IMR-90 (cell line): ENCODE measurements at regions not wholly inside any gene's neighbourhood (a gene's known extent, or its start where the extent isn't known, plus 50 kb on each side); places are given as distances from the start of the nearest gene placed in this dataset.

ENCODE experiments used
- ATAC-seq: fragments of 200-7000 bp; cut with Tn5 transposase; 2 replicates; pipeline ENCODE4 v1.9.1; 2020; ENCODE audit warnings: low read depth, mild to moderate bottlenecking, moderate library complexity
- BruUV-seq: library from RNA; stranded (reverse); fragments of 400-500 nt; replicated peaks from 2 replicates; lab custom pipeline; 2021; lab: Mats Ljungman, UMichigan
- CTCF ChIA-PET: fragments of 300-600 bp; formaldehyde crosslinking; extraction: SDS; loops from one replicate; lab custom pipeline; 2021; ENCODE audit warnings: antibody characterized with exemption; lab: Yijun Ruan, JAX
- POLR2A ChIA-PET: fragments of 300-600 bp; sonication (Branson Sonifier 250); formaldehyde crosslinking; loops from one replicate; lab custom pipeline; 2022; ENCODE audit warnings: antibody characterized with exemption; ENCODE audit not compliant: unreplicated experiment; lab: Charles Lee
- DNase-seq: peaks from one replicate; pipeline ENCODE4 v3.0.0; 2013
- H2AFZ ChIP-seq: replicated peaks from 2 replicates; pipeline ENCODE3; 2013; ENCODE audit warnings: low read length, mild to moderate bottlenecking; ENCODE audit not compliant: poor library complexity
- H2AK5ac ChIP-seq: 2 replicates; pipeline ENCODE4 v1.6.1; 2013; ENCODE audit warnings: low read depth, low read length, inconsistent platforms
- H2AK9ac ChIP-seq: replicated peaks from 2 replicates; pipeline ENCODE3; 2013; ENCODE audit warnings: mild to moderate bottlenecking, low read depth, low read length, moderate library complexity; ENCODE audit not compliant: poor library complexity
- H2BK120ac ChIP-seq: 2 replicates; pipeline ENCODE4 v1.6.1; 2013; ENCODE audit warnings: low read depth, low read length, inconsistent platforms
- H2BK15ac ChIP-seq: 3 replicates; pipeline ENCODE4 v1.6.1; 2013; ENCODE audit warnings: low read depth, low read length, inconsistent platforms
- H2BK20ac ChIP-seq: 2 replicates; pipeline ENCODE4 v1.6.1; 2013; ENCODE audit warnings: low read depth, mild to moderate bottlenecking, inconsistent platforms, low read length, moderate library complexity
- H2BK5ac ChIP-seq: 2 replicates; pipeline ENCODE4 v1.6.1; 2013; ENCODE audit warnings: mild to moderate bottlenecking, low read depth, low read length, inconsistent platforms; ENCODE audit not compliant: poor library complexity, severe bottlenecking
- H3K14ac ChIP-seq: replicated peaks from 2 replicates; pipeline ENCODE4 v1.6.1; 2013; ENCODE audit warnings: low read depth, low read length, inconsistent platforms
- H3K18ac ChIP-seq: 2 replicates; pipeline ENCODE4 v1.6.1; 2013; ENCODE audit warnings: low read depth, low read length, control low read depth
- H3K23ac ChIP-seq: 2 replicates; pipeline ENCODE4 v1.6.1; 2013; ENCODE audit warnings: low read depth, low read length, inconsistent platforms
- H3K27ac ChIP-seq: 2 replicates; pipeline ENCODE4 v1.5.1; 2013; ENCODE audit warnings: mild to moderate bottlenecking, control low read depth, low read length; ENCODE audit not compliant: insufficient read depth
- H3K27me3 ChIP-seq: 2 replicates; pipeline ENCODE4 v1.6.1; 2013; ENCODE audit warnings: low read length; ENCODE audit not compliant: control insufficient read depth, insufficient read depth
- H3K36me3 ChIP-seq: 2 replicates; pipeline ENCODE4 v1.6.1; 2013; ENCODE audit warnings: low read length, mixed read lengths; ENCODE audit not compliant: control insufficient read depth, insufficient read depth
- H3K4ac ChIP-seq: 2 replicates; pipeline ENCODE4 v1.6.1; 2013; ENCODE audit warnings: low read depth, low read length, inconsistent platforms
- H3K4me1 ChIP-seq: 2 replicates; pipeline ENCODE4 v1.6.1; 2013; ENCODE audit warnings: low read length, mixed read lengths; ENCODE audit not compliant: control insufficient read depth, insufficient read depth
- H3K4me2 ChIP-seq: 2 replicates; pipeline ENCODE4 v1.6.1; 2013; ENCODE audit warnings: low read depth, mild to moderate bottlenecking, control low read depth, low read length, moderate library complexity
- H3K4me3 ChIP-seq: 2 replicates; pipeline ENCODE4 v1.5.1; 2013; ENCODE audit warnings: low read depth, mild to moderate bottlenecking, control low read depth, low read length, moderate library complexity; ENCODE audit not compliant: insufficient read depth
- H3K56ac ChIP-seq: 2 replicates; pipeline ENCODE4 v1.6.1; 2013; ENCODE audit warnings: low read length, inconsistent platforms; ENCODE audit not compliant: insufficient read depth; ENCODE audit errors: extremely low read depth
- H3K79me1 ChIP-seq, 2 experiments: 2 replicates each; pipeline ENCODE4 v1.6.1; 2013; ENCODE audit warnings: low read length in 2 of 2, inconsistent platforms in 1 of 2, low read depth in 1 of 2
- H3K9ac ChIP-seq: 2 replicates; pipeline ENCODE4 v1.6.1; 2013; ENCODE audit warnings: low read depth, low read length, control low read depth
- H3K9me1 ChIP-seq: 2 replicates; pipeline ENCODE4 v1.6.1; 2013; ENCODE audit warnings: low read length, inconsistent platforms; ENCODE audit not compliant: insufficient read depth
- H3K9me3 ChIP-seq: 2 replicates; pipeline ENCODE4 v1.6.1; 2013; ENCODE audit warnings: low read length; ENCODE audit not compliant: control insufficient read depth, insufficient read depth
- H4K20me1 ChIP-seq: 2 replicates; pipeline ENCODE4 v1.6.1; 2013; ENCODE audit warnings: low read length, inconsistent platforms; ENCODE audit not compliant: insufficient read depth
- H4K5ac ChIP-seq: 2 replicates; pipeline ENCODE4 v1.6.1; 2013; ENCODE audit warnings: mild to moderate bottlenecking, low read depth, low read length, control low read depth
- H4K8ac ChIP-seq, 2 experiments: 2 replicates each; pipeline ENCODE4 v1.6.1; 2013; ENCODE audit warnings: low read depth in 2 of 2, low read length in 2 of 2, control low read depth in 1 of 2, inconsistent platforms in 1 of 2
- H4K91ac ChIP-seq: 2 replicates; pipeline ENCODE4 v1.6.1; 2013; ENCODE audit warnings: low read depth, low read length, inconsistent platforms; ENCODE audit not compliant: insufficient read depth
- CTCF ChIP-seq: conservative IDR thresholded peaks from 2 replicates; pipeline ENCODE4 v1.5.1; 2012; ENCODE audit warnings: mild to moderate bottlenecking, low read depth, low read length, improper control_type of control experiment
- MAFK ChIP-seq: IDR thresholded peaks from 2 replicates; pipeline ENCODE4 v1.6.1; 2012; ENCODE audit warnings: low read depth, low read length, improper control_type of control experiment
- MAZ ChIP-seq: IDR thresholded peaks from 2 replicates; pipeline ENCODE4 v1.6.1; 2012; ENCODE audit warnings: low read depth, mild to moderate bottlenecking, low read length, improper control_type of control experiment, moderate library complexity, borderline replicate concordance
- NFE2L2 ChIP-seq: fragments of 150-350 bp; IDR thresholded peaks from 2 replicates; pipeline ENCODE4 v1.6.1; 2016; ENCODE audit warnings: low read depth, mild to moderate bottlenecking, low read length
- RCOR1 ChIP-seq: IDR thresholded peaks from 2 replicates; pipeline ENCODE4 v1.6.1; 2012; ENCODE audit warnings: mild to moderate bottlenecking, low read length, improper control_type of control experiment; ENCODE audit not compliant: insufficient replicate concordance
- RFX5 ChIP-seq: IDR thresholded peaks from 2 replicates; pipeline ENCODE4 v1.8.0; 2012; ENCODE audit warnings: low read depth, mild to moderate bottlenecking, low read length, moderate library complexity
- WGBS, 2 experiments: methylation state at CpG; one replicate each; pipeline versions ENCODE4 v1.1.5 to v1.1.7; 2013; ENCODE audit warnings: missing lambda C conversion rate in 2 of 2; ENCODE audit not compliant: insufficient read length in 1 of 2; ENCODE audit errors: extremely low coverage in 2 of 2; 5-methylcytosine and 5-hydroxymethylcytosine counted together
- dilution Hi-C: fragments of 300-500 bp; cut with HindIII; formaldehyde crosslinking; loops from one replicate; pipeline ENCODE4 v1.14.3; 2018; ENCODE audit warnings: low sequenced_read_pairs; ENCODE audit not compliant: unreplicated experiment
- in situ Hi-C: fragments of 300-500 bp; cut with MboI; formaldehyde crosslinking; loops from 3 replicates; pipeline ENCODE4 v1.14.3; 2019; ENCODE audit warnings: low sequenced_read_pairs, inconsistent platforms, mixed read lengths
- intact Hi-C: fragments of 100-400 bp; cut with micrococcal nuclease; formaldehyde crosslinking; loops from 2 replicates; pipeline ENCODE4 v1.10.0; 2022

- BruUV-seq = no TSS peak
- Histone ChIP-seq H3K27ac (no peak overlapping the region), H3K9ac (no peak overlapping the region), H2AK5ac (no peak overlapping the region), H2AFZ (no peak overlapping the region), H4K91ac (no peak overlapping the region), H3K27me3 (no peaks in the 10 kb centered on the region), H3K9me1 (0 out of 2 replicates have a peak, but pooled peaks cover 1% of the 10 kb centered on the region), H4K5ac (no peak overlapping the region), H4K20me1 (no peaks in the 10 kb centered on the region), H2BK15ac (no peak overlapping the region), H3K14ac (no peak overlapping the region; the same call in 1 of the 2 replicates), H3K18ac (no peak overlapping the region), H3K4me2 (no peak overlapping the region; the same call in 1 of the 2 replicates), H3K4me1 (peaks cover 9% of the 10 kb centered on the region), H3K9me3 (no peaks in the 10 kb centered on the region), H3K79me1 (no peaks in the 10 kb centered on the region), H2BK120ac (no peak overlapping the region), H2AK9ac (no peak overlapping the region), H4K8ac (no peak overlapping the region), H3K36me3 (no peaks in the 10 kb centered on the region), H3K23ac (no peak overlapping the region), H2BK5ac (peak overlapping the region; percentile 23), H3K56ac (no peak overlapping the region), H3K4ac (no peak overlapping the region), H2BK20ac (no peak overlapping the region), H3K4me3 (no peak overlapping the region)
- dilution Hi-C loops (no loop called here), intact Hi-C loops (no loop called here), in situ Hi-C loops (no loop called here)
- ATAC-seq (no peak), DNase-seq (no peak)
- WGBS, 2 experiments = no CpG with 5 or more reads among the region's 3 CpGs
- no peak for TF ChIP-seq MAZ
- no peak for TF ChIP-seq MAFK
- TF ChIP-seq NFE2L2 = no peak
- TF ChIP-seq RFX5 = no peak
- no peak for TF ChIP-seq CTCF
- TF ChIP-seq RCOR1 = no peak
- POLR2A ChIA-PET = no interaction called here
- CTCF ChIA-PET = no interaction called here
Measured at GRCh38 chr12:68450947-68451260, 118.7 kb upstream of the MDM1 start.
